Muscle of leg (tissue), 3 donors: ENCODE measurements at regions not wholly inside any gene's neighbourhood (a gene's known extent, or its start where the extent isn't known, plus 50 kb on each side); places are given as distances from the start of the nearest gene placed in this dataset.
"Not testable (repeated sequence)": the region's sequence is repeated elsewhere in the genome, so short reads cannot be mapped to it uniquely, and the experiment has no call there.

Source experiments
- DNase-seq: peaks from one replicate; pipeline ENCODE4 v3.0.0; 2013
- H3K27ac ChIP-seq: one replicate; pipeline ENCODE4 v1.5.1; 2013; ENCODE audit warnings: mild to moderate bottlenecking, low read length, control low read depth
- H3K27me3 ChIP-seq: one replicate; pipeline ENCODE4 v1.6.1; 2013; ENCODE audit warnings: low read length; ENCODE audit not compliant: control insufficient read depth, insufficient read depth
- H3K36me3 ChIP-seq: one replicate; pipeline ENCODE4 v1.6.1; 2013; ENCODE audit warnings: low read length; ENCODE audit not compliant: control insufficient read depth, insufficient read depth
- H3K4me1 ChIP-seq: one replicate; pipeline ENCODE4 v1.6.1; 2013; ENCODE audit warnings: low read length; ENCODE audit not compliant: control insufficient read depth, insufficient read depth
- H3K4me3 ChIP-seq: one replicate; pipeline ENCODE4 v1.5.1; 2013; ENCODE audit warnings: low read length, control low read depth
- H3K9me3 ChIP-seq: replicated peaks from 2 replicates; pipeline ENCODE4 v1.6.1; 2013; ENCODE audit warnings: low read depth, low read length; ENCODE audit not compliant: control insufficient read depth
- WGBS: methylation state at CpG from one replicate; pipeline ENCODE4 v1.1.5; 2013; ENCODE audit warnings: missing lambda C conversion rate; ENCODE audit not compliant: insufficient coverage; 5-methylcytosine and 5-hydroxymethylcytosine counted together

- not testable (repeated sequence) for DNase-seq, H3K27me3 ChIP-seq, H3K36me3 ChIP-seq, H3K27ac ChIP-seq, H3K4me1 ChIP-seq, H3K9me3 ChIP-seq, H3K4me3 ChIP-seq
- WGBS, result no CpG with 5 or more reads among the region's 1 CpG
Observed at GRCh38 chr17:45554479-45554878, 64.0 kb upstream of the PLEKHM1 start.

GRCh38 chr17:45558821-45559220, 68.3 kb upstream of the PLEKHM1 start:
- H3K4me1 ChIP-seq, H3K9me3 ChIP-seq, H3K4me3 ChIP-seq, H3K27me3 ChIP-seq, DNase-seq, H3K36me3 ChIP-seq, H3K27ac ChIP-seq: not testable (repeated sequence)
- no CpG with 5 or more reads among the region's 1 CpG for WGBS

GRCh38 chr17:45562868-45563267, 72.3 kb upstream of the PLEKHM1 start:
- not testable (repeated sequence) for H3K9me3 ChIP-seq, H3K27ac ChIP-seq, H3K4me3 ChIP-seq, H3K4me1 ChIP-seq, DNase-seq, H3K27me3 ChIP-seq, H3K36me3 ChIP-seq
- WGBS, result 40% methylated on average over 1 of the region's 4 CpGs

GRCh38 chr17:45563283-45563682, 72.8 kb upstream of the PLEKHM1 start:
- 38% methylated on average over 2 of the region's 3 CpGs for WGBS

GRCh38 chr17:45568275-45568674, 77.8 kb upstream of the PLEKHM1 start:
- no CpG with 5 or more reads among the region's 1 CpG for WGBS

More at GRCh38 chr17:45563283-45563682, 72.8 kb upstream of the PLEKHM1 start:
- H3K9me3 ChIP-seq, DNase-seq, H3K27me3 ChIP-seq, H3K27ac ChIP-seq, H3K36me3 ChIP-seq, H3K4me3 ChIP-seq, H3K4me1 ChIP-seq: not testable (repeated sequence)

GRCh38 chr17:45573326-45573725, 82.8 kb upstream of the PLEKHM1 start:
- no CpG with 5 or more reads among the region's 2 CpGs for WGBS
- H3K4me1 ChIP-seq, H3K27ac ChIP-seq, H3K9me3 ChIP-seq, DNase-seq, H3K4me3 ChIP-seq, H3K27me3 ChIP-seq: not testable (repeated sequence)
- H3K36me3 ChIP-seq, result peaks cover 10% of the 10 kb centered on the region

More at GRCh38 chr17:45568275-45568674, 77.8 kb upstream of the PLEKHM1 start:
- H3K9me3 ChIP-seq, H3K36me3 ChIP-seq, H3K27ac ChIP-seq, H3K4me1 ChIP-seq, H3K27me3 ChIP-seq, H3K4me3 ChIP-seq, DNase-seq: not testable (repeated sequence)

GRCh38 chr17:45573924-45574770, 83.6 kb upstream of the PLEKHM1 start:
- 35% methylated on average over 4 of the region's 5 CpGs for WGBS
- Histone ChIP-seq H3K27ac (no peak overlapping the region), H3K4me1 (peaks cover 5% of the 10 kb centered on the region), H3K9me3 (no peaks in the 10 kb centered on the region), H3K36me3 (peaks cover 10% of the 10 kb centered on the region), H3K4me3 (no peak overlapping the region), H3K27me3 (no peaks in the 10 kb centered on the region)
- peak; percentile 91 for DNase-seq

- Histone ChIP-seq H3K4me3 (no peak overlapping the region), H3K27me3 (no peaks in the 10 kb centered on the region), H3K27ac (no peak overlapping the region), H3K36me3 (peaks cover 13% of the 10 kb centered on the region), H3K4me1 (peaks cover 5% of the 10 kb centered on the region), H3K9me3 (no peaks in the 10 kb centered on the region)
- no CpG with 5 or more reads among the region's 1 CpG for WGBS
- no peak for DNase-seq
Observed at GRCh38 chr17:45575126-45575885, 84.8 kb upstream of the PLEKHM1 start.

- 82% methylated on average over 10 of the region's 10 CpGs for WGBS
Observed at GRCh38 chr17:45576527-45577307, 86.2 kb upstream of the PLEKHM1 start.

More at GRCh38 chr17:45576527-45577307, 86.2 kb upstream of the PLEKHM1 start:
- H3K27ac ChIP-seq, H3K4me3 ChIP-seq, H3K4me1 ChIP-seq, DNase-seq, H3K27me3 ChIP-seq, H3K9me3 ChIP-seq: not testable (repeated sequence)
- peaks cover 13% of the 10 kb centered on the region for H3K36me3 ChIP-seq
